SK-N-SH (cell line): ENCODE measurements at regions not wholly inside any gene's neighbourhood (a gene's known extent, or its start where the extent isn't known, plus 50 kb on each side); places are given as distances from the start of the nearest gene placed in this dataset.

Experiments used
- CTCF ChIA-PET: fragments of 300-600, 350-600 bp; formaldehyde crosslinking; extraction: SDS; loops from one replicate; lab custom pipeline; 2021; lab: Yijun Ruan, JAX
- POLR2A ChIA-PET: fragments of 350-600 bp; sonication (Branson Sonifier 250); formaldehyde crosslinking; extraction: SDS; loops from one replicate; lab custom pipeline; 2020; ENCODE audit warnings: antibody characterized with exemption, inconsistent platforms; lab: Yijun Ruan, JAX
- DNase-seq: peaks from one replicate; pipeline ENCODE4 v3.0.0; 2012
- H2AFZ ChIP-seq: fragments of 200-600 bp; sonication (generic); 2 replicates; pipeline ENCODE4 v1.8.1; 2016; ENCODE audit warnings: antibody characterized with exemption, mild to moderate bottlenecking, low read depth
- H3F3A ChIP-seq: fragments of 200-600 bp; sonication (generic); replicated peaks from 2 replicates; pipeline ENCODE3; 2016; ENCODE audit warnings: antibody characterized with exemption, mild to moderate bottlenecking; ENCODE audit not compliant: insufficient read depth
- H3K27ac ChIP-seq, 2 experiments: fragments of 200-500 bp in 1 of 2; fragments of 200-600 bp in 1 of 2; sonication (Bioruptor generic) in 1 of 2; sonication (generic), shearing (Covaris generic) in 1 of 2; 2 replicates each; pipeline versions ENCODE4 v1.5.1 to v1.6.1; 2014 to 2016; ENCODE audit warnings: low read depth in 2 of 2, inconsistent platforms in 1 of 2, low read length in 1 of 2, mild to moderate bottlenecking in 1 of 2, mixed read lengths in 1 of 2
- H3K27me3 ChIP-seq: fragments of 200-600 bp; sonication (generic), shearing (Covaris generic); 2 replicates; pipeline ENCODE4 v1.6.1; 2016; ENCODE audit warnings: mixed run types; ENCODE audit not compliant: insufficient read depth
- H3K36me3 ChIP-seq, 2 experiments: fragments of 200-500 bp in 1 of 2; fragments of 200-600 bp in 1 of 2; sonication (Bioruptor generic) in 1 of 2; sonication (generic) in 1 of 2; replicated peaks in 1 of 2; 2 replicates each; pipeline versions ENCODE3 to v1.5.1; 2014 to 2016; ENCODE audit warnings: low read length in 1 of 2, mild to moderate bottlenecking in 1 of 2; ENCODE audit not compliant: insufficient read depth in 2 of 2, control insufficient read depth in 1 of 2
- H3K4me1 ChIP-seq, 2 experiments: fragments of 200-500 bp in 1 of 2; fragments of 200-600 bp in 1 of 2; sonication (Bioruptor generic) in 1 of 2; sonication (generic), shearing (Covaris generic) in 1 of 2; 2 replicates each; pipeline versions ENCODE4 v1.5.1 to v1.6.1; 2014 to 2016; ENCODE audit warnings: low read depth in 1 of 2, low read length in 1 of 2, mixed run types in 1 of 2; ENCODE audit not compliant: insufficient read depth in 2 of 2, control insufficient read depth in 1 of 2
- H3K4me2 ChIP-seq: fragments of 200-600 bp; sonication (generic), shearing (Covaris generic); 2 replicates; pipeline ENCODE4 v1.6.1; 2017; ENCODE audit warnings: mixed run types
- H3K4me3 ChIP-seq, 2 experiments: fragments of 200-500 bp in 1 of 2; fragments of 200-600 bp in 1 of 2; sonication (Bioruptor generic) in 1 of 2; sonication (generic), shearing (Covaris generic) in 1 of 2; 2 replicates each; pipeline versions ENCODE4 v1.5.1 to v1.8.1; 2014 to 2016; ENCODE audit warnings: low read depth in 2 of 2, inconsistent platforms in 1 of 2, low read length in 1 of 2, mild to moderate bottlenecking in 1 of 2, mixed read lengths in 1 of 2, moderate library complexity in 1 of 2
- H3K79me2 ChIP-seq: fragments of 200-600 bp; sonication (generic); 2 replicates; pipeline ENCODE4 v1.8.1; 2017; ENCODE audit warnings: mild to moderate bottlenecking; ENCODE audit not compliant: insufficient read depth
- H3K9ac ChIP-seq: fragments of 200-600 bp; sonication (generic); 2 replicates; pipeline ENCODE4 v1.6.1; 2017; ENCODE audit warnings: mixed run types
- H3K9me2 ChIP-seq: fragments of 200-600 bp; sonication (generic); 2 replicates; pipeline ENCODE4 v1.6.1; 2017; ENCODE audit warnings: mixed run types
- H3K9me3 ChIP-seq: fragments of 200-600 bp; sonication (generic); 2 replicates; pipeline ENCODE4 v1.6.1; 2017; ENCODE audit warnings: mixed run types, mild to moderate bottlenecking, moderate library complexity
- H4K20me1 ChIP-seq: fragments of 200-600 bp; sonication (generic); 2 replicates; pipeline ENCODE4 v1.6.1; 2017; ENCODE audit warnings: mild to moderate bottlenecking, mixed run types; ENCODE audit not compliant: insufficient read depth
- EZH2phosphoT487 ChIP-seq: fragments of 200-600 bp; sonication (generic); IDR thresholded peaks from 2 replicates; pipeline ENCODE4 v1.6.1; 2017; ENCODE audit warnings: low read depth, mixed run types, mild to moderate bottlenecking, antibody characterized with exemption, moderate library complexity, borderline replicate concordance
- FOSL2 ChIP-seq: IDR thresholded peaks from 2 replicates; pipeline ENCODE4 v1.4.0; 2012; ENCODE audit warnings: low read depth, mild to moderate bottlenecking, moderate library complexity, borderline replicate concordance
- FOXJ3 ChIP-seq: sonication (generic); formaldehyde crosslinking; IDR thresholded peaks from 2 replicates; pipeline ENCODE4 v1.5.1; 2020; ENCODE audit warnings: mild to moderate bottlenecking, missing genetic modification reagents
- GATA2 ChIP-seq: sonication (generic); formaldehyde crosslinking; IDR thresholded peaks from 2 replicates; pipeline ENCODE4 v1.5.0; 2020; ENCODE audit warnings: mild to moderate bottlenecking, missing genetic modification reagents
- IRF3 ChIP-seq: fragments of 150-350 bp; IDR thresholded peaks from 2 replicates; pipeline ENCODE4 v1.6.1; 2016; ENCODE audit warnings: mild to moderate bottlenecking, low read depth, low read length
- JUND ChIP-seq: IDR thresholded peaks from 2 replicates; pipeline ENCODE4 v1.4.0; 2012
- NRF1 ChIP-seq: IDR thresholded peaks from 2 replicates; pipeline ENCODE4 v1.6.1; 2012; ENCODE audit warnings: low read depth, mild to moderate bottlenecking, low read length
- POLR2AphosphoS5 ChIP-seq: IDR thresholded peaks from 2 replicates; pipeline ENCODE4 v1.6.1; 2012; ENCODE audit warnings: low read depth, low read length
- RCOR1 ChIP-seq: fragments of 150-350 bp; IDR thresholded peaks from 2 replicates; pipeline ENCODE4 v1.6.1; 2017; ENCODE audit warnings: antibody characterized with exemption, low read length
- RXRA ChIP-seq: IDR thresholded peaks from 2 replicates; pipeline ENCODE4 v1.4.0; 2012; ENCODE audit warnings: low read depth, mild to moderate bottlenecking, borderline replicate concordance
- SIN3A ChIP-seq: IDR thresholded peaks from 2 replicates; pipeline ENCODE4 v1.6.1; 2012; ENCODE audit warnings: low read depth, mild to moderate bottlenecking, low read length, moderate library complexity, borderline replicate concordance
- USF1 ChIP-seq: IDR thresholded peaks from 2 replicates; pipeline ENCODE4 v1.4.0; 2012; ENCODE audit warnings: low read depth, borderline replicate concordance
- ZBTB33 ChIP-seq: IDR thresholded peaks from 2 replicates; pipeline ENCODE4 v1.4.0; 2012; ENCODE audit warnings: low read depth, borderline replicate concordance
- WGBS: methylation state at CpG from one replicate; pipeline ENCODE4 v1.1.6; 2017; ENCODE audit warnings: low lambda C conversion rate; 5-methylcytosine and 5-hydroxymethylcytosine counted together

- no peaks in the 10 kb centered on the region for H4K20me1 ChIP-seq
- H3K79me2 ChIP-seq, result no peaks in the 10 kb centered on the region
- CTCF ChIA-PET, result no interaction called here
These were observed 190.6 kb downstream of the DHX35 start for GRCh38 chr20:39152742-39153141.

GRCh38 chr20:39152126-39152525 lies 190.0 kb downstream of the DHX35 start:
- CTCF ChIA-PET, result no interaction called here

More at GRCh38 chr20:39152742-39153141, 190.6 kb downstream of the DHX35 start:
- Histone ChIP-seq H3K36me3 (no peaks in the 10 kb centered on the region), H3K4me3 (no peak overlapping the region), H2AFZ (no peak overlapping the region), H3K9me3 (no peaks in the 10 kb centered on the region), H3K4me1 (no peaks in the 10 kb centered on the region), H3K27ac (no peak overlapping the region), H3K4me2 (no peak overlapping the region), H3K9ac (no peak overlapping the region), H3K9me2 (no peaks in the 10 kb centered on the region), H3K27me3 (no peaks in the 10 kb centered on the region), H3F3A (no peaks in the 10 kb centered on the region)
- 33% methylated on average over 1 of the region's 1 CpG for WGBS
- no peak for TF ChIP-seq POLR2AphosphoS5
- no peak for TF ChIP-seq JUND
- TF ChIP-seq USF1, result no peak
- POLR2A ChIA-PET, result no interaction called here
- DNase-seq, result no peak

More at GRCh38 chr20:39152126-39152525, 190.0 kb downstream of the DHX35 start:
- H3K9me3 ChIP-seq, result no peaks in the 10 kb centered on the region
- no peaks in the 10 kb centered on the region for H3K27me3 ChIP-seq
- TF ChIP-seq SIN3A, result no peak
- no peak for TF ChIP-seq NRF1
- no peak for TF ChIP-seq FOSL2
- no peak for TF ChIP-seq FOXJ3
- no peak for TF ChIP-seq RCOR1
- no peak for TF ChIP-seq EZH2phosphoT487
- no peak for TF ChIP-seq RXRA
- TF ChIP-seq GATA2 (CRISPR knock-in tag), result no peak
- no peak for TF ChIP-seq ZBTB33
- TF ChIP-seq JUND, result no peak
- no peak for TF ChIP-seq IRF3
- no peak overlapping the region for H3K4me3 ChIP-seq
- WGBS, result 39% methylated on average over 4 of the region's 4 CpGs
- no peaks in the 10 kb centered on the region for H3K36me3 ChIP-seq
- no peaks in the 10 kb centered on the region for H3F3A ChIP-seq
- H3K9ac ChIP-seq, result no peak overlapping the region
- H2AFZ ChIP-seq, result no peak overlapping the region
- H3K4me2 ChIP-seq, result no peak overlapping the region
- POLR2A ChIA-PET, result no interaction called here
- no peaks in the 10 kb centered on the region for H3K9me2 ChIP-seq
- H3K27ac ChIP-seq, result no peak overlapping the region
- H3K79me2 ChIP-seq, result no peaks in the 10 kb centered on the region
- no peaks in the 10 kb centered on the region for H4K20me1 ChIP-seq
- DNase-seq, result no peak
- no peaks in the 10 kb centered on the region for H3K4me1 ChIP-seq
